ENCODE measurements at regions not wholly inside any gene's neighbourhood (a gene's known extent, or its start where the extent isn't known, plus 50 kb on each side); places are given as distances from the start of the nearest gene placed in this dataset.

- H3K9ac ChIP-seq (ENCODE audit: low read length), result no peak overlapping the region
- no peaks in the 10 kb centered on the region for H3K9me3 ChIP-seq (ENCODE audit: low read length)
- H3K27me3 ChIP-seq (ENCODE audit: insufficient read depth, low read depth, low read length), result no peaks in the 10 kb centered on the region
- H3K27ac ChIP-seq (ENCODE audit: low read length), result no peak overlapping the region
- no peaks in the 10 kb centered on the region for H4K20me1 ChIP-seq (ENCODE audit: insufficient read depth)
- no peak overlapping the region for H3K4me3 ChIP-seq (ENCODE audit: low read length)
- TF ChIP-seq MXI1 (conservative IDR thresholded peaks at IDR 0.05; ENCODE audit: poor library complexity, severe bottlenecking) (no peak), SMC3 (conservative IDR thresholded peaks at IDR 0.05; ENCODE audit: poor library complexity) (no peak), EZH2 (IDR thresholded peaks at IDR 0.05; ENCODE audit: borderline replicate concordance, insufficient read depth, low read length, poor library complexity, severe bottlenecking) (no peak), CTCF (IDR thresholded peaks at IDR 0.05; ENCODE audit: poor library complexity, severe bottlenecking) (no peak), TAF1 (IDR thresholded peaks at IDR 0.05; ENCODE audit: low read depth) (no peak), REST (IDR thresholded peaks at IDR 0.05; ENCODE audit: borderline replicate concordance) (no peak), POLR2AphosphoS5 (IDR thresholded peaks at IDR 0.05) (no peak), RAD21 (conservative IDR thresholded peaks at IDR 0.05) (no peak), EP300 (conservative IDR thresholded peaks at IDR 0.05; ENCODE audit: poor library complexity, severe bottlenecking) (no peak)
- H3K9me2 ChIP-seq (ENCODE audit: insufficient read depth, low read length), result no peaks in the 10 kb centered on the region
- H3K36me3 ChIP-seq (ENCODE audit: insufficient read depth, low read length), result no peaks in the 10 kb centered on the region
- H3F3A ChIP-seq (ENCODE audit: insufficient read depth, low read length, poor library complexity, severe bottlenecking), result no peaks in the 10 kb centered on the region
- H3K4me2 ChIP-seq (ENCODE audit: low read length), result no peak overlapping the region
- no peak overlapping the region for H2AFZ ChIP-seq (ENCODE audit: low read depth, low read length)
- H3K79me2 ChIP-seq (replicated peaks; ENCODE audit: insufficient read depth, low read length), result no peaks in the 10 kb centered on the region
Measured at GRCh38 chr14:85165094-85165493, 364.9 kb upstream of the FLRT2 start.

- TF ChIP-seq POLR2AphosphoS5 (IDR thresholded peaks at IDR 0.05) (no peak), RAD21 (conservative IDR thresholded peaks at IDR 0.05) (no peak), REST (IDR thresholded peaks at IDR 0.05; ENCODE audit: borderline replicate concordance) (no peak), TAF1 (IDR thresholded peaks at IDR 0.05; ENCODE audit: low read depth) (no peak), CTCF (IDR thresholded peaks at IDR 0.05; ENCODE audit: poor library complexity, severe bottlenecking) (no peak), EZH2 (IDR thresholded peaks at IDR 0.05; ENCODE audit: borderline replicate concordance, insufficient read depth, low read length, poor library complexity, severe bottlenecking) (no peak), EP300 (conservative IDR thresholded peaks at IDR 0.05; ENCODE audit: poor library complexity, severe bottlenecking) (no peak), MXI1 (conservative IDR thresholded peaks at IDR 0.05; ENCODE audit: poor library complexity, severe bottlenecking) (no peak), SMC3 (conservative IDR thresholded peaks at IDR 0.05; ENCODE audit: poor library complexity) (no peak)
- H3K36me3 ChIP-seq (ENCODE audit: insufficient read depth, low read length), result no peaks in the 10 kb centered on the region
Measured at GRCh38 chr14:85169381-85169780, 360.6 kb upstream of the FLRT2 start.

More at GRCh38 chr14:85169381-85169780, 360.6 kb upstream of the FLRT2 start:
- Histone ChIP-seq H3K4me3 (ENCODE audit: low read length) (no peak overlapping the region), H3K9ac (ENCODE audit: low read length) (no peak overlapping the region), H3K27me3 (ENCODE audit: insufficient read depth, low read depth, low read length) (no peaks in the 10 kb centered on the region), H4K20me1 (ENCODE audit: insufficient read depth) (no peaks in the 10 kb centered on the region), H3K9me2 (ENCODE audit: insufficient read depth, low read length) (no peaks in the 10 kb centered on the region), H3K27ac (ENCODE audit: low read length) (no peak overlapping the region), H3K79me2 (replicated peaks; ENCODE audit: insufficient read depth, low read length) (no peaks in the 10 kb centered on the region), H3K9me3 (ENCODE audit: low read length) (no peaks in the 10 kb centered on the region), H2AFZ (ENCODE audit: low read depth, low read length) (no peak overlapping the region), H3K4me2 (ENCODE audit: low read length) (no peak overlapping the region), H3F3A (ENCODE audit: insufficient read depth, low read length, poor library complexity, severe bottlenecking) (no peaks in the 10 kb centered on the region)
